ENCODE measurements at regions not wholly inside any gene's neighbourhood (a gene's known extent, or its start where the extent isn't known, plus 50 kb on each side); places are given as distances from the start of the nearest gene placed in this dataset.

DNA sequence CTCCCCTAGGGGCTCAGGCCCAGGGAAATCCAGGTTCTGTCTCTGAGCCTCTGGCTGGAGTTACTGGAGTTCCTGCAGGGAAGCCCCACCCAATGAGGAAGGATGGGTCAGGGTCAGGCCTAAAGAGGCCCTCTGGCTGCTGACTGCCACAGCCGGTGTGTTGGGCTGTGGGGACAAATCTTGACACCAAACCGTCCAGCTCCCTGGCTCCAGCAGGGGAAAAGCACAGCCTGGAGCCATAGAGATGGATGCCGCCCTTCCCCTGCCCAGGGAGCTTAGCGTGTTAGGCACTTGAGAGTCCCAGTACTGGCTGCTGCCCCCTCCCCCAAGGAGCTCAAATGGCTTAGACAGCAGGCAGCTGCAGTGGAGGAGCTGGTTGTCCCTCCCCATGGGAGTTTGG, 321.3 kb upstream of the LCORL start:
- intact Hi-C loops (cut with DNase I): no loop called here
- DNase-seq: no peak

DNA sequence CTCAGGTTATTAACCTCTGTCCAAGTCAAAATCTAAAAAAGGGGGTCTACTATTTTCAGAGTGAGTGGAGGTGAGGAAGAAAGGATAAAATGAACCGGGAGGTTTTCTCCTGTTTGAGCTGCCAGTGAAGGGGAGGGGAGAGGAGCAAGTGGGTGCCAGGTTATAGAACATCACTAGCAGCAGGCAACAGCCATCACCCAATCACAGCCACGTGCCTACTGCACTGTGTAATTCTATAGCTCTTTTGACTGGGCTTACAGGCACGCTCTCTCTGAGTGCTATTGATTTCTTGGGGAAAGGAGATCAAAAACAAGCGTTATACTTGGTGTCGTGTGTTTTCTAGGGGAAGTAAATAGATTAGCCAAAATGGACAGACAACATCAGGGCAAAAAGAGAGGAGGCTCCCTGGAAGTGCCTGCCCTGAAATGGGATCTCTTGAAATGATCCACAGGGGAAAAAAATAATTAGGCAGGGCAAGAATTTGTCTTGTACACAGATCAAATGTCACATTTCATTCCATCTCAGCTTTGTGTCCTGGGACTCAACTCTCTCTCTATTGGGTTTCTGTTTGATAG, 300.5 kb upstream of the LCORL start:
- intact Hi-C loops (cut with DNase I): no loop called here
- no peak for DNase-seq

DNA sequence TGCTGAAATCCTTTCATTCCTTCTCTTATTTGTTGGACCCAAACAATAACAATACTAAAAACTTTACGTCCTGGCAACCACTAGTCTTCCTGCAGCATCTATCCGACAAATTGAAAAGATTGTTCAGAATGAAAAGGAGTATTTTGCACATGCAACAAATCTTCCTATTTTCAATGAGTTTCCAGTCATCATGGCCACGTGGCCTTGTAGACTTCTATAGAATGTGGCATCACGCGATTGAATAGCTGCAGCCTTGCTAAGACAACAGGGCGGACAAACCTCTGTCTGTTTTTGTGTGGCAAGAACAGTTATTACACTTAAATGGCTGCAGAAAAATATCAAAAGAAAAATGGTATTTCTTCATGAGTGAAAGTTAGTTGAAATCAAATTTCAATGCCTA, 297.9 kb upstream of the LCORL start:
- no peak for DNase-seq
- intact Hi-C loops (cut with DNase I): no loop called here

DNA sequence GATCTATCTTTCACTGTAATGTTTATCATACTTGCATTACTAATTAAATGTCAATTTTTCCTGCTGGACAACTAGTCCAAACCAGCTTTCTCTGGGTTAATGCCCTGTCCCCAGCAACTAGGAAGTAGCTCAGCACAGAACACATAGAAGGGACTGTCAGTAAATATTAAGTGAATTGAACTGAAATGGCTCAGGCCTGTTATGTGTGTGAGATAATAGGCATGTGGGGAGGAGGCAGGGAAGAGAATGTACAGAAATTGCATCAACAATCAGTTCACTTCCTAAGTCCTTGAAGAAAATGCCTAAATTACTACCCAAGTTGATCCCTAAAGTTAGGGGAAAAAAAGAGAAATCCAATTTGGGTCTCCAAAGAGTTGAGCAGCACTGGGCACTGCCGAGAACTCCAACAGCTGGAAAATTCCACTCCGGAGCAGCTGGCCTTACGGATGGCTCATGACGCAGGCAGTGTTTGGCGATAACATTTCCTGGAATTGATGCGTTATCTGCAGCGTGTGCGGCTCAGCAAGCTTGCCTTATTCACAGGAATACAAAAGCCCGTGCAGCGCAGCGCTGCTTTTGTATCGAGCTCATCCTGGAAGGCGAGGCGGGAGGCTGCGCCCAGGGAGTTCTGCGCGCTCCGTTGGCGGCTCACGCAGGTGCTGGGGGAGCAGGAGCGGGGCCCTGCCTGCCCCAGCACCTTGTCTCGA, 297.3 kb upstream of the LCORL start:
- intact Hi-C loops (cut with DNase I): no loop called here
- DNase-seq: peak in 38 of 42 donors; percentile 6 to 63 (median 33)

DNA sequence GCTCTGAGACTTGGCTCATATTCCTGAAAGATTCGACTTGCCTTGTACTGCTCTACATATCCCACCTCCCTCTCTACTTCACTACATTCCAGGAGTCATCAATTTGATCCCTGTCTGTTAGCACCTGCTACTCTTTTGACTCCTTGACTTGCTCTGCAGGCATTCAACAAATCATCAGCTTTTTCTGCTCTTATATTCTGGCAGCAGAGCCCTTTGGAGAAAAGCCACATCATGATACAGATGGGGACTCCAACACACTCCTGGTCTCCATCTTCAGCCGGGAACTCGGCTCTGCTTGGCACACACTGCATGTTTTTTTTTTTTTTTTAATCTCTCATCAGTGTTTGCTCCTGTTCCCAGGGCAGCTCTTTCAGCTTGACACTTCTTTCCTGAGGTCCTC, 293.2 kb upstream of the LCORL start:
- no peak for DNase-seq
- intact Hi-C loops (cut with DNase I): no loop called here

DNA sequence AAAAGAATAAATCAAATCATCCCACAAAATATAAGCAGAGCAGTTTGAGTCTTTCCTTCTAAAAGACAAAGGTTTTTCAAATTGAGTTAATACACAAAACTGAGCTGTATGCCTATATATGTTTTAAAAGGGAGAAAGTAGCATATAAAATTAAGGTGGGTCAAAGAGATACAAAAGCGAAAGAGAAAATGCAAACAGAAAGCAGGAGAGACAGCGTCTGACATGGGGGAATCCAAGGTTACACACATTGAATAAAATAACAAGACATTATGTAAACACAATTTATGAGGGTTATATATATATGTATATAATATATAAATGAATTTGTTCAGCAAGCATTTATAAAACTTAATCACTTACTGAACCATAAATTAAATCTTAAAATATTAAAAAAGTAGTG, 276.1 kb upstream of the LCORL start:
- DNase-seq: no peak
- intact Hi-C loops (cut with DNase I): no loop called here

DNA sequence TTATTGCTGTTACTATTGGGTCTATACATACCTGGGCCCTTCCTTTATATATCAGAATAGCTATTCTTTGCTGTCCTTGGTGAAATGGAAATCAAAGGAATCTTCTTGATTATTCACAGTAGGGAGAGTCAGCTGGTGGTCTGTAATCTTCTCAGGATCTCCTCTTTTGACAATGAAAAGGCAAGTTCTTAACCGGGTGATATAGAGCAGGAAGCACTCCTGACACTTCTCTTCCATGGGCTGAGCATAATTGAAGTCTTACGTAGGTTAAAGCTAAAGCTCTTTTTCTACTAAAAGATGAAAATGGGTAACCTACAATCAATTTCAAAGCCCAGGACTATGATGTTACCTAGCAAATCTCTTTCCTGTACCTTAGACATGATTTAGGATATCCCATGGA, 274.9 kb upstream of the LCORL start:
- intact Hi-C loops (cut with DNase I): no loop called here
- DNase-seq: no peak

DNA sequence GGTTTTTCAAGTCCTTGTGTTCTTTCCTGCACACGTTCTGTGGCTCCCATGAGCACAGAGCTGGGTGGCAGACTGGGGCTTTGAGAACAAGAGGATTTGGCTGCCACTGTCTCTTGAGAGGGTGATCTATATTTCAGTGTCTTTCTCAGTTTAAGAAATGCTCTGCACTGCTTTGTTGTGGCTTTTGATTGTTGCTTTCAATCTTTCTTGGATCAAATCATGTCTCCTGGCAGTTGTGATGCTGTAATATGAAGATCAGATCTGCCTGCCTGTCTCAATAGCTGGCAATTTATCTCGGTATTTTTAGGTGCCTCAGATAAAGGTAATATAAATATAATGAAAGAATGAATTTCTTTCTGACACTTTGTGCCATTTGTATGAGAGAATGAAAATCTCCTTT, 273.3 kb upstream of the LCORL start:
- intact Hi-C loops (cut with DNase I): no loop called here
- no peak for DNase-seq

DNA sequence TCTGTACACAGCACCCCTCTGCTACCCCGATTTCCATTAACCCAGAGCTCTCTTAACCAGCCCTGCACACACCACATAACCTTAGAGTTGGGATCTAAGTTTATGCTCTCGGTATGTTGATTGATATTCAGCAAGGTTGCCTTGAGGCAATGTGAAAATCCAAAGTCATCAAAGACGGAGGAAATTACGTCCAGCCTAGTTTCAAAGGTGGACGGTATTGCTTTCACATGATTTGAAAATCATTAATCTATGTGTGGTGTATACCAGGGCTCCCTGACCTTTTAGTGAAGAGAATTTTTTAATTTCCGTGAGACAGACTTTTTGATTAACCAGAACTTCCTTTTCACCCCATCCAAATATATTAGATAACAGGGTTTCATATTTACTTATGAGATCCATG, 272.5 kb upstream of the LCORL start:
- intact Hi-C loops (cut with DNase I): no loop called here
- no peak for DNase-seq

DNA sequence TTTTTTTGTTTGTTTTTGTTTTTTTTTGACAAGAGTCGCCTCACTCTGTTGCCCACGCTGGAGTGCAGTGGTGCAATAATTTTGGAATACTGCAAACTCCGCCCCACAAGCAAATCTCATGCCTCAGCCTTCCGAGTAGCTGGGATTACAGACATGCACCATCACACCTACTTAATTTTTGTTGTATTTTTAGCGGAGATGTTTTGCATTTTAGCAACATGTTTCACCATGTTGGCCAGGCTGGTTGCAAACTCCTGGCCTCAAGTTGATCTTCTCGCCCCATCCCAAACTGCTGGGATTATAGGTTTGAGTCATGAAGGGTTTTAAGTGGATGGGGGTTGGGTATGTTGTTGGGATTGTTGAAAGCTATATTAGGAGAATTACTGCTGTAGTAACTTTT, 270.9 kb upstream of the LCORL start:
- intact Hi-C loops (cut with DNase I): no loop called here
- no peak for DNase-seq

DNA sequence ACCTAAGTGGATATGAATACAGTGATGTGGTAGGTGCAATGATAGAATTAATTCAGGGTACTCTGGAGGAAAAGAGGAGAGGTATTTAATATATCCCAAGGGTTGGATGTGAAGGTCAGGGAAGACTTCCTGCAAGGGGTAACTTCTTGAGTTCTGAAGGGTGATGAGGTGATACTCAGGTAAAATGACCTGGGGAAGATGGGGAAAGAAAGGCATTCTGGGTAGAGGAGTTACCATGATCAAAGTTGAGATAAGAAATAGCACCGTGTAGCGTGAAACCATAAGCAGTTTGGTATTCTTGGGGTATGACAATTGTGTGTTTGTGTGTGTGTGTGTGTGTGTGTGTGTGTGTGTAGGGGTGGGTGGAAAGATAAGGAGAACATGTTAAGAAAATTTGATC, 270.4 kb upstream of the LCORL start:
- intact Hi-C loops (cut with DNase I): no loop called here
- DNase-seq: no peak

DNA sequence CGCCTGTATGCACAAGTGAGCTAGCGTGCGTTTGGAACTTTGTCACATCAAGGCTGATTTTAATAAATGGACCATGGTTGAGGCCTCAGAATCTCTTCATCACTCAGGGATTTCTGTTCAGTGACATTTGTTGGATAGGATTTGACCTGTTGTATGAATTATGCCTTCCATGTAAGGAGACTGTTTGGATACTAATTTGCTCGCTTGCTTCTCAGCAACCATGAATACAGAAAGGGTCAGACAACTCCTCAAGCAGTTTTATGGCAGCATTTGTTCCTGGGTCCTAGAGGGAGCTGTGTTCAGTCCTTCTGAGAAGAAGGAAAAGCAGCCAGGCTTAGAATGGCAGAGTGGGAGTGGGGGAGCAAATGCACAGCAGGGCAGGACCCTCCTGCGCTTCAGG, 269.7 kb upstream of the LCORL start:
- intact Hi-C loops (cut with DNase I): no loop called here
- no peak for DNase-seq

DNA sequence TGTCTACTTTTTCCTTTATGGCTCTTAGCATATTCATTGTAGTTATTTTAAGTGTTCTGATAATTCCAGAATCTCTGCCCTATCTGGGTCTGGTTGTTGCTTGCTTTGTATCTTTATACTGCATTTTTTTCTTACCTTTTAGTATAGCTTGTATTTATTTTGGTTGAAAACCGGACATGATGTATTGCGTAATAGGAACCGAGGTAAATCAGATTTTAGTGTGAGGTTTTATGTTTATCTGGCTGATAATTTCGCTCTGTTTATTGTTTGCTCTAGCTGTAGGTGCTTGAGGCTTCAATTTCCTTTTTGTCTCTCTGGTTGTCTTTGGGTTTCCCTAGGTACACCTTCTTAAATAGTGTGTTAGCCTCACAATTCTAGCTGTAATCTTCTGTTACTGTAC, 263.8 kb upstream of the LCORL start:
- no peak for DNase-seq
- intact Hi-C loops (cut with DNase I): no loop called here

DNA sequence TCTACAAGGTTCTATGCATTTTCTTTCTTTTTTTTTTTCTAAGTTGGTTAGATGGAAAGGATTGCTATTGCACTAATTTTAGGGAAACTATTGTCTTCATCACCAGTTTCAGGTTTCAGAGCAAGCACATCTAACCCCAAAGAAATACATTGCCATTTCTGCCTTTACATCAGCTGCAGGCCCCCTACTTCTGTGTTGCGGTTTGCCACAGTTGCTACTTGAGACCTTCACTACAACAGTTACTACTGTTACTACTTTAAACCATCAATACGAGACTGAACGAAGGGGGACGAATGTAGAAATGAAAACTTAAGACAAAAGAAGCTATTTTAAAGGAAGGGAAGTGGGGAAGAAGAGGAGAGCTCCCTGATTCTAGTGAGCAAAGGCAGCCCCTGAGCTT, 256.7 kb upstream of the LCORL start:
- intact Hi-C loops (cut with DNase I): no loop called here
- DNase-seq: no peak

DNA sequence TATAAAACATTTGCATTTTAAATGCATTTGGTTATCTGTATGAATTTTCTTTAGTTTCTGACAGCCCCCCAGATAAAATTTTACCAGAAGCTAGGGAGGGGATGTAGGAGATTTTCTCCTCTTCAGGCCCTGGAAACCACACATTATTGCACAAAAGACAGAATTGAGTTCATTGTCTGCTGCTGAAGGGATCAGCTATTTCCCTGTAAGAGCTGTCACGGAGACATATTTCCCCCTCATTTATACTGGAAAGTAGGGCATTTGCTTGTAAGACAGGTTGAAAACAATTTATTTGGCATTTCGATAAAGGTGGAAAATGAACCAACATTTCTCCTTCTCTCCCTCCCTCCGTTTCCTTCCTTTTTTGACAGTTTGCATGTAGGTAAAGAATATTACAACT, 241.3 kb upstream of the LCORL start:
- intact Hi-C loops (cut with DNase I): no loop called here
- no peak for DNase-seq

DNA sequence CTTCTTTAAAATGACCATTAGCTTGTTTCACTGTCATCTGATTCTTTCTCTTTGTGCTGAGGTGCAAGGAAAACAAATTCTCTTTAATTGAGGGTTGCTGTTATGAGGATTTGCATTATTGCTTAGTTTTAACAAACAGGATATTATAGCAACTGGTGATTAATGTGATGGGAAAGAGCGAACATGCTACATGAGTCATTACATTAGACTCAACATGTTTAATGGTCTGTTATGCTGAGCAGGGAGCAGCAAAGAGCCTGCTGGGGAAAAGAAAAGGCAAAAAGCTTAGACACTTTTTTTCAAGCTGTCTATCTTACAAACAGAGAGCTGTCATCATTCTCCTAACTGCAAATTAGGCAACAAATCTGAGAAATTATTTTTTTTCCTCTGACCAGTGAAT, 230.5 kb upstream of the LCORL start:
- intact Hi-C loops (cut with DNase I): no loop called here
- DNase-seq: no peak

DNA sequence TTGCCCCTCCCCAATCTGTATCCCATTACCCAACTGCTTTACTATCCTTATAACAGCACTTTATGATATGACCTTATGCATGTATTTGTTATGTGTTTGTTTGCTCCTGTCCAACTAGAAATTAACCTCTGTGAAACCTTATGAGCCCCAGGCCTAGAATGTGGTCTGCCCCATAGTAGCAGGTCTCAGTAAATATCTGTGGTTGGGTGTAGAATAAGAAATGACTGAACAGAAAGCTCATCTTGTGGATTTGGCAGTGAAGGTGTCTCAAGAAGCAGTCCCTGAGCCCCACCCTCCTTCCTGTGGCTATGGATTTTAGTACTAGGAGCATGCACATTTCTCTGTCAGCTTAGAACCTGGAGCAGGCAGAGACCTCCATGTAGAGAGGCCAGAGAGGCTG, 229.0 kb upstream of the LCORL start:
- DNase-seq: no peak
- intact Hi-C loops (cut with DNase I): no loop called here

DNA sequence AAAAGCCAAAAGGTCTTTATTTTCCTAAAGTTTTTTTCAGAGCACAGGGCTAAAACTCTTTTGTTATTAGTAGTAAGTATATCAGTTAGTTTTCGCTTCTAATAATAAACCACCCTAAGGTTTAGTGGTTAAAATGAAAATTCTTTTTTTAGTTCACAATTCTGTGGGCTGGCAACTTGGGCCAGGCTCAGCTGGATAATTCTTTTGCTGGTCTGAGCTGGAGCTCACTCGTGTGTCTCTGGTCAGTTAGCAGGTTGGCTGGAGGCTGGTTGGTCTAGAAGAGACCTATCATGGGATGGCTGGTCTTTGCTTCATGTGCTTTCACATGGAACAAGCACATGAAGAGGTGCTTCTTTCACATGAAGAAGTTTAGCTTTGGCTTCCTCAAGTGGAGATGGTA, 227.1 kb upstream of the LCORL start:
- intact Hi-C loops (cut with DNase I): no loop called here
- no peak for DNase-seq

DNA sequence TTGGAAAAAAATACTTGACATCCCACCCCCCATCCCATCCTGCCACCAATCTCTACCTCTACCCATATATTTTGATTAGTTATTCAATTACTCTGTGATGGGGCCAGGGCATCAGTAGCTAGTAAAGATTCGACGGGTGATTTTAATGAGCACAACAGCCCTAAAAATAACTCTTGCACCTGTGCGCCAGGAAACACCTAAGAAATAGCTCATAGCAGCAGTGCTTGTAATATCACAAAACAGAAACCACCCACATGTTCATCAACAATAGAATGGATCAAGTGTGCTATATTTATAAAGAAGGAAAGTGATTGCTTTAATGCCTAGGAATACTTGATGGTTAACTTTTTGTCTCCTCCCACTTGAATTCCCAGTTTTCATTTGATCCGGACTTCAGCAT, 225.6 kb upstream of the LCORL start:
- no peak for DNase-seq
- intact Hi-C loops (cut with DNase I): no loop called here

DNA sequence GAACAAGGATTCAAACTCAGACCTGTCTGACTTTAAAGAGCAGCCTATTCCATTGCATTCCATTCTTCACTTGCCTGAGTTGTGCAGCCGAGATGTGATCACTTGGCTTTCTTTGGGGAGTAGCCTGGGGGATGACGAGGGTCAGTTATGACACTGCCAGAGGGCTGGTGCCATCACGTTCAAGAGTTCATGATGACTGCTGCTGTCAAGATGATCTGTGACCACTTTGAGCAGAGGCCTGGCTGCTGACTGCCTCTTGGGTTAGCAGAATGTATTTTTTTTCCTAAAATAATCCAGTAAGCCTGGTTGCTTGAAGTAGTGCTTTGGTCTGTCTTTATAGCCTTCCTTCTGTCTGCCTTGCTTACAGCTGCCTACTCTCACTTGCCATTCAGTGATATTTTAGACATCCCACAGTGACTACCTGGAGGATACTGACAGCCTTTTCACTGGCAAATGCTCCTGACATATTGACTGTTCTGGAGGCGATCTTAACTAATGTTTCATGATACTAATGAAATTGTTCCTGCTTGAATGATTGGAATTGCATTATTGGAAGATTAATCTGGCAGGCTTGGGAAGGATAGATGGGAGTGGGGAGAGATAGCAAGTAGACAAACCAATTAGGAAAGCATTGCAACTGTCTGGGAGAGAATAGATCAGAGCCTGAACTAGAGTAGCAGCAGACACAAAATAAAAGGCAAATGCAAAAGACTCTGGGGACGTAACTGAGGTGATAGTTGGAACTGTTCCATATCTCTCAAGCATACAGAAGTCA, 221.6 kb upstream of the LCORL start:
- no peak for DNase-seq
- intact Hi-C loops (cut with DNase I): no loop called here

DNA sequence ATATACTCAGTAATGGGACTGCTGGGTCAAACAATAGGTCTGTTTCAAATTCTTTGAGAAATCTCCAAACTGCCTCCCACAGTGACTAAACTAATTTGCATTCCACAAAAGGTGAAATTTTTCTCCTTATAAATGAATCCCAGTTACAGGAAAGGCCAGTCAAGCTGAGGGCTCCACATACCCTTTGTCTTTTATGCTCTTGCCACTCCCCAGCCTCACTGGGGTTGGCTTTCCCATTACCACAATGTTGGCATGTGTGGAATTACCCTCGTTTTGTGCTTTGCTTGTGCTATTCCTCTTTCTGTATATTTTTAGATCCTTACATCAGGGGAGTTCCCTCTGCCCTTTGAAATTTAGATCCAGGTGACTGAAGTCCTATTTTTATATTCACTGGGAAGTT, 220.2 kb upstream of the LCORL start:
- intact Hi-C loops (cut with DNase I): no loop called here
- no peak for DNase-seq

Data from head of caudate nucleus (tissue), 42 donors.